Effector CD8-positive, alpha-beta T cell (primary cell): ENCODE measurements at regions not wholly inside any gene's neighbourhood (a gene's known extent, or its start where the extent isn't known, plus 50 kb on each side); places are given as distances from the start of the nearest gene placed in this dataset.
"Not testable (repeated sequence)": the region's sequence is repeated elsewhere in the genome, so short reads cannot be mapped to it uniquely, and the experiment has no call there.

Experiments
- DNase-seq: peaks from one replicate; lab custom pipeline; 2025; lab: John Stamatoyannopoulos, UW

DNA sequence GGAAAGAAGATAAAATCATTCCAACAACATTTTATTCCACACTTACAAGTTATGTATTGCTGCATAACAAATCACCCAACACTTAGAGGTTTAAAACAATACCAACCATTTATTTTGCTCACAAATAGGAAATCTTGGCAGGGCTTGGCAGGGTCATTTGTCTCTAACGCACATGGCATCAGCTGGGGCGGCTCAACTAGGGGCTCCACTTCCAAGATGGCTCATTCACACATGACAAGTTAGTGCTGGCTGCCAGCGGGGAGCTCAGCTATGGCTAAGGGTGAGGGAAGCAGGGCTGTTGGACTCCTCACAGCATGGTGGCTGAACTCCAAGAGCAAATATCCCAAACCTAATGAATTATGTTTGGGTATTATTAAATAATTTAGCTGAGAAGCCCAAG, 377.0 kb downstream of the ZNF674 start:
- no peak for DNase-seq

DNA sequence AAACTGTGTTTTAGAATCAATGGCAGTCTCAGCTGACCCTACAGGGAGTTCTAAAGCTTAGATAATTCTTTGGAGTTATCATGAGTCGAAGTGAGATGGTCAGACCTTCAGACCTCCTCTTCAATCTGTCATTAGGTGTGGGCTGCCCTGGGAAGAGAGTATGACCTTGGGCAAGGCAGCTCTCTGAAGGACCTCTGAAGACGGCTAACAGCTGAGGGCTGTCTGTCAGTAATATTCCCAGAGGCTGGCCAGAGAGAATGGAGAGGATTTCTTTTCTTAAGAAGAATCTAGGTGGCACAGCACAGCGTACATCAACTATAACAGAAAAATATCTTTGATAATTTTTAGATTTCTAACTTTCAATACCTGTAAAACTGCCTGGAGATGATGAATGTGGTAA, 379.4 kb downstream of the ZNF674 start:
- no peak for DNase-seq

DNA sequence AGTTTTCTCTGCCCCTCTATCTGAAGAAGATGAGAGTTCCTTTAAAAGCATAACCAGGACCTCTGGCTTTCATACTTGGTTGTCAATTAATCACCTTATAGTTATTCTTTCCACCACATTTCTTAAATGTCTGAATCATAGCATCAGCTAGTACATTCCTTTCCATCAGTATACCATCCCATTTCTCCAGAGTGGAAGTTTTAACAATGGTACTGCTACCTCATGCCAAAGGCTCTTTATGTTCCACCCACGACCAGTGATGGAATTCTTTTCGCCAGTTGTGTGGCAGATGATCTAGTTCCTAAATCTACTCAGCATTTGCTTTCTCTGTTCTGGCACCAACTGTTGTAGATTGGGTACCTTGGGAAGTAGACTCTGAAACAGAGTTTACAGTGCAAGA, 379.8 kb downstream of the ZNF674 start:
- no peak for DNase-seq

DNA sequence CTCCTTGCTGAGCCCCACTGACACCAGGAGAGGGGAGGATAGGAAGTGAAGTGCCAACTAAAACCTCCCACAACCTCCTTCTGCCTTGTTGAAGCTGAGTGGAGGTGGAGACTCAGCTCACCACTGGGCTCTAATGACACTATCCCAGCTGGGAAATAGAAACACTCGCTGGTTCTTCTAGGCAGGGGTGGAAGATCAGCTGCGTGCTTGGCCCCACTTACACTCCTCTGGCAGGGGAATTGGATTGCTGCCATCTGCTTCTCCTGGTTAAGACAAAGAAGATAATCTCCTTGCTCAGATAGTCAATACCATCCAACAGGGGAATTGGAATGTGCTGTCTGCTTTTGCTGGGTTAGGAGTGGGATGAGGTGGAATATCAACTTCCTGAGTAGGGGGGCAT, 392.5 kb downstream of the ZNF674 start:
- no peak for DNase-seq

DNA sequence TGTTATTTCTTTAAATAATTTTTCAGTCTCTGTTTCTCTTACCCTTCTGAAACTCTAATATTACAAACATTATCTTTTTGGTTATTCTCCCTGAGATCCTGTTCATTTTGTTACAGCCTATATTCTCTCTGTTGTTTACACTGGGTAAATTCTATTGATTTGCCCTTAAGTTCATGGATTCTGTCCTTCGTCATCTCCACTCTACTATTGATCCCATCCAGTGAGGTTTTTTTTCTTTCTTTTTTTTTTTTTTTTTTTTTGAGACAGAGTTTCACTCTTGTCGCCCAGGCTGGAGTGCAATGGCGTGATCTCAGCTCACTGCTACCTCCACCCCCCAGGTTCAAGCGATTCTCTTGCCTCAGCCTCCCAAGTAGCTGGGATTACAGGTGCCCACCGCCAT, 393.9 kb downstream of the ZNF674 start:
- DNase-seq = not testable (repeated sequence)

DNA sequence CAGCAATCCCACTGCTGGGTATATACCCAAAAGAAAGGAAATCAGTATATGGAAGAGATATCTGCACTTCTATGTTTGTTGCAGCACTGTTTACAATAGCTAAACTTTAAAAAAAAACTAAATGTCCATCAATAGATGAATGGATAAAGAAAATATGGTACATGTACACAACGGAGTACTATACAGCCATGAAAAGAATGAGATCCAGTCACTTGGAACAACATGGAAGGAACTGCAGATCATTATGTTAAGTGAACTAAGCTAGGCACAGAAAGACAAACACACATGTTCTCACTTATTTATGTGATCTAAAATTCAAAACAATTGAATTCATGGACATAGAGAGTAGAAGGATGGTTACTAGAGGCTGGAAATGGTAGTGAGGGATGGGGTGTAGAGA, 400.7 kb downstream of the ZNF674 start:
- DNase-seq = no peak

DNA sequence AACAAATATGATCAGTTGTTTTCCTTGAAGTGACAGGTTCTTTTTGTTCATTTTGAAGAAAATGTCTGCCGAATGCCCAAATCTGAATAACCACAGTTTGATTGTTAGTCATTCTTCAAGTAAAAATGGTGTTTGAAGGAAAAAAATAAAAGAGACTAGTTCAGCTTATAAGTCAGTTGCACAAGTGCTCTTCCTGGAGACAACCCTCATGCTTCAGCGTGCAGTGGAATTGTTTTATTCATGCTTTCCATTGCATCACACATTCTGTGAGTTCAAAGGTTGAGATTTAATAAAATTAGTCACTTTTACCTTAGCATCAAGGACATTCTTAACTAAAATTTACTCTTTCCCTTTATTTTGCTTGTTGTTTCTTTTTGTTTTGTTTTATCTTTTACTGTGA, 404.9 kb downstream of the ZNF674 start:
- DNase-seq = no peak

DNA sequence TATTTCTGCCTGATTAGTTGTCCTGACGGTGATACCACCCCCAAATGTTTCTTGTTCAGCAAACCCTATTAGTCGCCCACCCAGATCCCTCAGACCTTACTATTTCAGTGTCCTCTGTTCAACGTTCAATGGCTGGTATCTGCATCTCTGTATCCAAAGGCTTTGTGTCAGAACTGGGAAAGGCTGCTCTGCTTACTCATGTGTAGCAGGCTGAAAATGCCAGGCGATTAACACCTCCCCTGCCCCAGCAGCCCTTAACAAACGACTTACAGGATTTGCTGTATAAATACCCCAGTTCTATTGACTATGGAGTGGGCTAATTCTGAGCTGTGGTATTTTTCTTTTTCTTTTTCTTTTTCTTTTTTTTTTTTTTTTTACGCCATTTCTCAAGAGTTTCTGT, 415.0 kb downstream of the ZNF674 start:
- DNase-seq = no peak

DNA sequence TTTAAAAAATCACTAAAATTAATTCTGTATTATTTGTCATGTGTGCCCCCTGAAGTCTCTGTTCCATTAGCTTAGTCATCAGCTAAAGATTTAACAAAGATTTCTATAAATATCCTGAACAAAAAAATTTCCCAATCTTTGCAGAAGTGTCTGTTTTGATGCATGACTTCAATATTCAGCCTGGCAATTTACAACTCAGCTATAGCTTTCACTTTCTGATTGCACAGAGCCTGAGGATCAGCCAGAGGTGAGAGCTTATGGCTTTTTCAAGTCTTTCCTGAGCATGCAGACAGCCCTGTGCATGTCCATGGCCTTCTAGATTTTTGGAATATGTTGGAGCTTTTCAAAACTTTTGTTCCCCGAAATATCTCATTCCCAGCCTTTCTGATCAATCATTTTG, 420.1 kb downstream of the ZNF674 start:
- no peak for DNase-seq

DNA sequence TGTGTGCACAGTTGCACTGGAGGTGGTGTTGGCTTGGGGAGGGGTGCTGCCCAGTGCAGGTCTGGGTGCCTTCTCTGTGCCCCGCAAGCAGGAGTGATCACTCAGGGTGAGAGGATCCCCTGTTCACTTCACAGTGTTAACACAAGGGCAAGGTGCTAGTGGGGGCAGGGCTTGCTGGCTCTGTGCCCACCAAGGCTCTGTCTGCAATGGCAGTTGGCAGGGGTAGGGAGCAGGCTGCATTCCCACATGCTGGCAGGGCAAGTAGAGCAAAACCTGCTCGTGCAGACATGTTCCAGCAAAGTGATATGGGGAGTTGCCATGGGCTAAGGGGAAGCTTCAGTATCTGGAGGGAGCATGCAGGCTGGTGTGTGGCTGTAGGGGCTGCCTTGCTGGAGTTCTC, 428.0 kb downstream of the ZNF674 start:
- no peak for DNase-seq

DNA sequence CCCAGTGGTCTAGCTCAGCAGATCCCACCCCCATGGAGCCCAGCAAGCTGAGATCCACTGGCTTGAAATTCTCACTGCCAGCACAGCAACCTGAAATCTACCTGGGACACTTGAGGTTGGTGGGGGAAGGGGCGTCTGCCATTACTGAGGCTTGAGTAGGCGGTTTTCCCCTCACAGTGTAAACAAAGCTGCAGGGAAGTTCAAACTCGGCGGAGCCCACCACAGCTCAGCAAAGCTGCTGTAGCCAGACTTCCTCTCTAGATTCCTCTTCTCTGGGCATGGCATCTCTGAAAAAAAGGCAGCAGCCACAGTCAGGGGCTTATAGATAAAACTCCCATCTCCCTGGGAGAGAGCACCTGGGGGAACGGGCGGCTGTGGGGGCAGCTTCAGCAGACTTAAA, 457.9 kb downstream of the ZNF674 start:
- not testable (repeated sequence) for DNase-seq

DNA sequence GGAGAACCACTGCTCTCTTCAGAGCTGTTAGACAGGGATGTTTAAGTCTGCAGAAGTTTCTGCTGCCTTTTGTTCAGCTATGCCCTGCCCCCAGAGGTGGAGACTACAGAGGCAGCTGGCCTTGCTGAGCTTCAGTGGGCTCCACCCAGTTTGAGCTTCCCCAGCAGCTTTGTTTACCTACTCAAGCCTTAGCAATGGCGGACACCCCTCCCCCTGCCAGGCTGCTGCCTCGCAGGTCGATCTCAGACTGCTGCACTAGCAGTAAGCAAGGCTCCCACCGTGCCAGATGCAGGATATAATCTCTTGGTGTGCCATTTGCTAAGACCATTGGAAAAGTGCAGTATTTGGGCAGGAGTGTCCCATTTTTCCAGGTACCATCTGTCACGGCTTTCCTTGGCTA, 465.1 kb downstream of the ZNF674 start:
- not testable (repeated sequence) for DNase-seq

DNA sequence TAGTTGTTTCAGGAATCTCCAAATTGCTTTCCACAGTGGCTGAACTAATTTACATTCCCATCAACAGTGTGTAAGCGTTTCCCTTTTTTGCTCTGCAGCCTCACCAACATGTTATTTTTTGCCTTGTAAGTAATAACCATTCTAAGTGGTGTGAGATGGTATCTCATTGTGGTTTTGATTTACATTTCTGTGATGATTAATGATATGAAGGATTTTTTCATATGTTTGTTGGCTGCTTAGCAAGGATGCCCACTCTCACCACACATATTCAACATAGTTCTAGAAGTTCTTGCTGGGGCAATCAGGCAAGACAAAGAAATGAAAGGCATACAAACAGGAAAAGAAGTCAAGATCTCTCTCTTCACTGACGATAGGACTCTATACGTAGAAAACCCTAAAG, 472.4 kb downstream of the ZNF674 start:
- DNase-seq = no peak

DNA sequence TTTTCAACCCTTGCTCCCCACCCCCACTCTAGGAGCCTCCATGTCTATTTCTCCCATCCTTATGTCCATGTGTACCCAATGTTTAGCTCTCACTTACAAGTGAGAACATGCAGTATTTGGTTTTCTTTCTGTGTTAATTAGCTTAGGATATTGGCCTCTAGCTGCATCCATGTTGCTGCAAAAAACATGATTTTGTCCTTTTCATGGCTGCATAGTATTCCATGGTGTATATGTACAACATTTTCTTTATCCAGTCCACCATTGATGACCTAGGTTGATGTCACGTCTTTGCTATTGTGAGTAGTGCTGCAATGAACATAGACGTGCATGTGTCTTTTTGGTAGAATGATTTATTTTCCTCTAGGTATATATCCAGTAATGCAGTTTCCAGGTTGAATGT, 472.8 kb downstream of the ZNF674 start:
- DNase-seq = no peak

DNA sequence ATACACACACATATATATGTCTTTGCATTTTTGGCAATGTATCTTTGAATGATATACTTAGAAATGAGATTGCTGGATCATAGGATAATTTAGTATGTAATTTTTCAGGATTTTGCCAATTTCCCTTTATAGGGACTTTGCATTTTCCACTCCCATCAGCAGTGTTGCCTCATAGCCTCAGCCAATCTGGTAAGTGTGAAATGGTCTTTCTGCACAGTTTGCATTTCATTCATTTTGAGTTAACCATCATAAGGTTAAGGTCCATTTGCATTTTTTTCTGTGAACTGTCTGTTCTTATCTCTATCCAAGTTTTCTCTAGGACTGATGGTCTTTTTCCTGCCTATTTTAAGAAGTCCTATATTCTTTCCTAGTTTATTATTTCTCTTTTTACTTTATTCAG, 474.8 kb downstream of the ZNF674 start:
- no peak for DNase-seq

DNA sequence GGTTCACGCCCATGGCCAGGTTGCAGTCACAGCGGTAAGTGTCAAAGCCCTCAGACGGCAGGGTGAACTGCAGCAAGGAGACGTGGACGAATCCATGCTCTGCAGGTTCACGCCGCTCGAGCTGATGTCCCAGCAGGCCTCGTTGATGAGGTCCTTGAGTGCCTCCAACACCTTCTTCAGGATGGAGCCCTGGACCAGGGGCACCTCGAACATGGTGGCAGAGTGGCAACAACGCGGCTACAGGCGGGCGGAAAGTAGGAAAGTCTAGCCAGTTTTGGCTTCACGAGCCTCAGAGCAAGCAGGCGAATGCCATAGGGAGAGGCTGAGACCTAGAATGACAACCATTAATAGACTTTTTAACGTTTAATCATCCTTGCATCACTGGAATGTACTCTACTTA, 485.9 kb downstream of the ZNF674 start:
- DNase-seq = no peak

DNA sequence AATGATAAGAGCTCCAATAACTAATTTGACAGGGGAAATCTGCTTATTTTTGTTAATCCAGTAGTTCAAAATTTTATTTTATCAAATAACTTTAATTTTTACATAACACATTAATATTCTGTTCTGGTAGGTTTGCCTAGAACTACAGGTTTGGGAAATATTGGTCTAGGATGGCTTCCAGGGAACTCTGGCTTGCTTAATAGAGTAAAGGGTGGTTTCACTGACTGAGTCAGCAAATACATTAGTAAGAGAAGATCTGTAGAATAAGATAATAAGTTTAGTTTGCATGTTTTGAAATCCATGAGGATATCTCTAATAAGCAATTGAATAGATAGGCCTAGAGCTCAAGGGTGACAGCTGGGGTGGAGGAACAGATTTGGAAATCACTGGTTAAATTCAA, 500.7 kb downstream of the ZNF674 start:
- DNase-seq = no peak

DNA sequence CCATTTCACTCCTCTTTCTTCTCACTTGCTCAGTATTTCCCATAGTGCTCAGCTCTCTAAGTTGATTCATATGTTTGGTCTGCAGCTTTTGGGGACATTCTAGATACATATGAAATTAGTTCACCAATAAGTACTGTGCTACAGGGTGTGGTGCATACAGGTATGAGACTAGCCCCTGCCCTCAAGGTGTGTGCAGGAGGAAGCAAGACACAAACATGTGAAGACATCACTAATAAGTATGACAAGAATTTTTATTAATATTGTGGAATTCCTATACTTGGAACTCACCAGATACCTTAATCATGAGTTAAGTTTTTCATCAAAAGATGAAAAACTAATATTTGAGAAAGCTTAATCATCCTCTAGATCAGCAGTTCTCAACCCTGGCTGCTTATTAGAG, 505.2 kb downstream of the ZNF674 start:
- no peak for DNase-seq

DNA sequence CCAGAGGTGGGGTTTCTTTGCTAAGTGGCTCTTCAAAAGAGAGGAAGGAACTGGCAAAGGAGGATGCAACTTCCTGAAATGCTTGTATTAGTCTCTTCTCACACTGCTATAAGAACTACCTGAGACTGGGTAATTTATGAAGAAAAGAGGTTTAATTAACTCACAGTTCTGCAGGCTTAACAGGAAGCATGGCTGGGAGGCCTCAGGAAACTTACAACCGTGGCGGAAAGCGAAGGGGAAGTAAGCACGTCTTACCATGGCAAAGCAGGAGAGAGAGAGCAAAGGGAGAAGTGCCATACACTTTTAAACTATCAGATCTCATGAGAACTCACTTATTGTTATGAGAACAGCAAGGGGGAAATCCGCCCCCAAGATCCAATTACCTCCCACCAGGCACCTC, 505.7 kb downstream of the ZNF674 start:
- DNase-seq = no peak

DNA sequence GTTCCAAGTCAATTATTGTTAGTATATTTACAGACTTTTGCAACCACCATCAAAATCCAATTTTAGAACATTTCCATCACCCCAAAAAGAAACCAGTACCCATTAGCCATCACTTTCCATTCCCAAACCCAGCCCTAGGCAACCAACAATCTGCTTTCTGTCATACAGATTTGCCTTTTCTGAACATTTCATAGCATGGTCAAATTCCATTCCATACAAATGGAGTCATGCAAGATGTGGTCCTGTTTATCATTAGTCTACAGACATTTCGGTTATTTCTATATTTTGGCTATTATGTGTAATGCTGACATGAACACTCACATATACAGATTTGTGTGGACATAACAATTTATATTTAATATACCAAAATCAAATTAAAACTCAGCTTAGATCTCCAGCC, 508.7 kb downstream of the ZNF674 start:
- DNase-seq = no peak

DNA sequence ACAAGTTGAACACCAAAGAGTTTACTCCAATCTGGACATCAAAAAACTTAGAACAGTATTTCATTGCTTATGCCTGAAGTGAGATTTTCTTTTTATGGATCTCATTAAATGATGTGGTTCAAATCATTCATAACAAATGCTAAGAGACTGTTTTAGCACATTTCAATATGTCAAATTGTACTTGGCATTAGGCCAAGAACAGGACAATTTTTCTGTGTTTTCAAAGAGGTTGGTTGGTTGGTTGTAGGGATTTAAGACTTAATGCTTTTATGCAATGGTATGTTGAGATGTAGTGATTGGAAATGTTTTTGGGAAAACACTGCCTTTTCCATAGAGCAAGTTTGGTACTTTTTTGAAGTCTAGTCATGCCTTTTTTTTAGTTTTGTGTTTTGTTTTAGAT, 510.4 kb downstream of the ZNF674 start:
- no peak for DNase-seq

DNA sequence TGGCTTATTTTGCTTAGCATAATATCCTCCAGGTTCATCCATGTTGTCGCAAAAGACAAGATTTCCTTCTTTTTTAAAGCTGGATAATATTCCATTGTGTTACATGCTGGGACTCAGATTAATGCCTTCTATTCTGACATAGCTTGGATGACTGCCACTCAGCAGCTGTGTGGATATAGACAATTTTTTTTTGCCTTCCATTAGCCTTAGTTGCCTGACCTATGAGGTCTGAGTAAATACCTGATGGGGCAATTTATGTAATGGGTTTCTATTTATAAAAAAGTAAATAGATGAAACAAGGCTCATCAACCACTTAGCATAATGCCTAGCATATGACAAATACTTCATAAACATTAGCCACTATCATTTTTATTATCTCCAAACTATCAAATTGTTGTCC, 515.4 kb downstream of the ZNF674 start:
- DNase-seq = no peak

DNA sequence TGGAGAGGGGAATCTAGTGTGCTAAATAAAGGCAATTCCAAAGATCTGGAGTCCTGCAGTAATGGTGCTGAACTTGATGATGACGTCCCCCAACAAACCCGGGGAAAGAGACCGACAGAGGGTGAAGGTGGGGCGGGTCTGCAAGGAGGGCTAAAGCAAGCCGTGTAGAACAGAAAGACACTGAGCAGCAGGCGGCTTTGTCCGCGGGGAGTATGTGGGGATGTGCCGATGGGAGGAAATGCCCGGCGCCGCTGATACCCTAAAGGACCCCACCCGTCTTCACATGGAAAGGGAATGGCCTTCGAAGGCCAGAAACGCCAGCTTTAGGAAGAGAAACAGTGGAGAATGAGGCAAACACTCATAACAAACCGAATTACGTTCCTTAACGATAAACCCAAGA, 528.9 kb downstream of the ZNF674 start:
- DNase-seq = no peak

DNA sequence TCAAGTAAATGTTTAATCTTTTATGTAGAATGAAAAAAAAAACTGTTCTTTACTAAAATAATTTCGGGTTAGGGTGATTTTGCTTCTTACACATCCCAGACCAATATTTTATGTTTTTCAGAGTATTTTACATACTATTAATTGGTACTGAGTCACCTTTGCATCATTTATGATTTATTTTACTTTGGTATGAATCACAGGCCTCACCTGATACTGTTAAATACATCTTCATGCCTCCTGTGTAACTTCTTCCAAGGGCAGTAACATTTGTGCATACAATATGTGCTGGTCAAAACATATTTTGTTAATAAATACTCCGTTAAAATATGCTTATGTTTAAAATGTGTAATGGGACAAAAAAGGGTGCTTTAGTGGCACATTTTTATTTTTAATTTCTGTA, 529.6 kb downstream of the ZNF674 start:
- DNase-seq = no peak

DNA sequence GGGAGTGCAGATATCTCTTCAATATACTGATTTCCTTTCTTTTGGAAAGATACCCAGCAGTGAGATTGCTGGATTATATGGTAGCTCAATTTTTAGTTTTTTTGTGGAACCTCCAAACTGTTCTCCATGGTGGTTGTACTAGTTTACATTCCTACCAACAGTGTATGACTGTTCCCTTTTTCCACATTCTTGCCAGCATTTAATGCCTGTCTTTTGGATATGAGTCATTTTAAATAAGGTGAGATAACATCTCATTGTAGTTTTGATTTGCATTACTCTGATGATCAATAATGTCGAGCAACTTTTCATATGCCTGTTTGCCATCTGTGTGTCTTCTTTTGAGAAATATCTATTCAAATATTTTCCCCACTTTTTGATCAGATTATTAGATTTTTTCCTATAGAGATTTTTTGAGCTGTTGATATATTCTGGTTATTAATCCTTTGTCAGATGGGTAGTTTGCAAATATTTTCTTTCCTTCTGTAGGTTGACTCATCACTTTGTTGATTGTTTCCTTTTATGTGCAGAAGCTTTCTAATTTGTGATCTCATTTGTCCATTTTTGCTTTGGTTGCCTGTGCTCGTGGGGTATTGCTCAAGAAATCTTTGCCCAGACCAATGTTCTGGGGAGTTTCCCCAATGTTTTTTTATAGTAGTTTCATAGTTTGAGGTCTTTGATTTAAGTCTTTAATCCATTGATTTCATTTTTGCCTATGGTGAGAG, 552.7 kb downstream of the ZNF674 start:
- no peak for DNase-seq
